Endothelial cell of umbilical vein (primary cell): ENCODE measurements at regions not wholly inside any gene's neighbourhood (a gene's known extent, or its start where the extent isn't known, plus 50 kb on each side); places are given as distances from the start of the nearest gene placed in this dataset.

Experiments used
- BruUV-seq: library from RNA; stranded (reverse); fragments of 400-500 nt; replicated peaks from 2 replicates; lab custom pipeline; 2021; lab: Mats Ljungman, UMichigan
- CTCF ChIA-PET: fragments of 300-600, 350-600 bp; sonication (Branson Sonifier 250); formaldehyde crosslinking; loops from one replicate; lab custom pipeline; 2021; ENCODE audit warnings: antibody characterized with exemption, inconsistent platforms; lab: Charles Lee
- POLR2A ChIA-PET: fragments of 300-600, 350-600 bp; sonication (Branson Sonifier 250); formaldehyde crosslinking; loops from one replicate; lab custom pipeline; 2021; ENCODE audit warnings: antibody characterized with exemption, inconsistent platforms; lab: Charles Lee
- DNase-seq: peaks from one replicate; pipeline ENCODE4 v3.0.0-alpha.2; 2011; ENCODE audit warnings: low read depth, low spot score
- FAIRE-seq: peaks from 2 replicates; lab custom pipeline; 2011; peaks lifted over from hg19 to GRCh38; lab: Jason Lieb, UNC
- H2AFZ ChIP-seq: 2 replicates; pipeline ENCODE4 v1.6.0; 2012; ENCODE audit warnings: low read depth, low read length, control low read depth, inconsistent platforms
- H3K27ac ChIP-seq: 2 replicates; pipeline ENCODE4 v1.5.1; 2011; ENCODE audit warnings: low read depth, mild to moderate bottlenecking, control low read depth, low read length, moderate library complexity; ENCODE audit not compliant: insufficient read depth
- H3K27me3 ChIP-seq, 2 experiments: 2 replicates each; pipeline versions ENCODE4 v1.6.0 to v1.6.1; 2011; ENCODE audit warnings: low read length in 2 of 2, mixed read lengths in 1 of 2; ENCODE audit not compliant: control insufficient read depth in 2 of 2, insufficient read depth in 2 of 2
- H3K36me3 ChIP-seq, 2 experiments: 2 replicates in 1 of 2; 3 replicates in 1 of 2; pipeline ENCODE4 v1.5.1; 2011; ENCODE audit warnings: low read length in 2 of 2, mild to moderate bottlenecking in 1 of 2, moderate library complexity in 1 of 2; ENCODE audit not compliant: control insufficient read depth in 2 of 2, insufficient read depth in 2 of 2; ENCODE audit errors: extremely low read depth in 1 of 2
- H3K4me1 ChIP-seq: 3 replicates; pipeline ENCODE4 v1.5.1; 2011; ENCODE audit warnings: mild to moderate bottlenecking, low read length; ENCODE audit not compliant: control insufficient read depth, insufficient read depth; ENCODE audit errors: extremely low read depth
- H3K4me2 ChIP-seq: 2 replicates; pipeline ENCODE4 v1.6.1; 2011; ENCODE audit warnings: low read length, control low read depth, mixed read lengths; ENCODE audit not compliant: insufficient read depth
- H3K4me3 ChIP-seq, 3 experiments: fragments of 200-600 bp in 1 of 3; sonication (generic), shearing (Covaris generic) in 1 of 3; replicated peaks in 1 of 3; 2 replicates each; pipeline ENCODE4 v1.5.1; 2011 to 2016; ENCODE audit warnings: control low read depth in 3 of 3, low read length in 3 of 3, mild to moderate bottlenecking in 2 of 3, inconsistent platforms in 1 of 3, low read depth in 1 of 3, moderate library complexity in 1 of 3; ENCODE audit not compliant: insufficient read depth in 1 of 3
- H3K79me2 ChIP-seq: 2 replicates; pipeline ENCODE4 v1.6.0; 2012; ENCODE audit warnings: low read length, inconsistent platforms; ENCODE audit not compliant: control insufficient read depth, insufficient read depth
- H3K9ac ChIP-seq: replicated peaks from 2 replicates; pipeline ENCODE3; 2011; ENCODE audit warnings: low read length, control low read depth; ENCODE audit not compliant: insufficient read depth; ENCODE audit errors: extremely low read depth
- H3K9me1 ChIP-seq: replicated peaks from 3 replicates; pipeline ENCODE4 v1.6.0; 2011; ENCODE audit warnings: mild to moderate bottlenecking, low read length; ENCODE audit not compliant: control insufficient read depth, insufficient read depth; ENCODE audit errors: extremely low read depth
- H3K9me3 ChIP-seq: replicated peaks from 2 replicates; pipeline ENCODE4 v1.5.1; 2012; ENCODE audit warnings: low read length, inconsistent platforms; ENCODE audit not compliant: control insufficient read depth, insufficient read depth
- H4K20me1 ChIP-seq: replicated peaks from 2 replicates; pipeline ENCODE3; 2011; ENCODE audit warnings: mild to moderate bottlenecking, low read length; ENCODE audit not compliant: control insufficient read depth, insufficient read depth; ENCODE audit errors: extremely low read depth
- EZH2 ChIP-seq: IDR thresholded peaks from 2 replicates; pipeline ENCODE4 v1.6.1; 2012; ENCODE audit warnings: borderline replicate concordance, low read depth, mild to moderate bottlenecking, moderate library complexity, low read length, inconsistent platforms; ENCODE audit not compliant: severe bottlenecking
- FOS ChIP-seq: IDR thresholded peaks from 2 replicates; pipeline ENCODE4 v1.6.1; 2011; ENCODE audit warnings: mild to moderate bottlenecking, low read length, moderate library complexity, borderline replicate concordance; ENCODE audit not compliant: insufficient read depth
- GATA2 ChIP-seq: IDR thresholded peaks from 2 replicates; pipeline ENCODE4 v1.7.0; 2011; ENCODE audit warnings: low read depth, mild to moderate bottlenecking, moderate library complexity, mixed read lengths, low read length; ENCODE audit not compliant: insufficient read length, insufficient read depth
- JUN ChIP-seq: IDR thresholded peaks from 2 replicates; pipeline ENCODE4 v1.6.1; 2011; ENCODE audit warnings: borderline replicate concordance, low read depth; ENCODE audit not compliant: insufficient read length, insufficient read depth
- MYC ChIP-seq: IDR thresholded peaks from one replicate; pipeline ENCODE4 v1.6.1; 2011; ENCODE audit warnings: mild to moderate bottlenecking, low read depth, low read length
- POLR2A ChIP-seq: IDR thresholded peaks from 2 replicates; pipeline ENCODE4 v1.6.1; 2012; ENCODE audit warnings: low read depth, mild to moderate bottlenecking, control low read depth, low read length
- POLR2AphosphoS5 ChIP-seq: IDR thresholded peaks from 2 replicates; pipeline ENCODE4 v1.6.1; 2012; ENCODE audit warnings: low read depth, mild to moderate bottlenecking, control low read depth, low read length, moderate library complexity; ENCODE audit not compliant: insufficient read depth
- dilution Hi-C: fragments of 300-500 bp; cut with MboI; formaldehyde crosslinking; loops from one replicate; pipeline ENCODE4 v1.15.0; 2019; ENCODE audit warnings: low sequenced_read_pairs; ENCODE audit not compliant: extremely low pct_ligation_motif_present
- intact Hi-C: fragments of 100-400 bp; cut with micrococcal nuclease; formaldehyde crosslinking; loops from one replicate; pipeline ENCODE4 v1.10.0; 2022
- TF ChIP-seq, protein P1 (sequence below), 2 donors: IDR thresholded peaks; 1 replicate in 1 of 2; 2 replicates in 1 of 2; pipeline ENCODE4 v1.5.1; 2011; ENCODE audit warnings: low read length in 2 of 2, mild to moderate bottlenecking in 2 of 2, moderate library complexity in 2 of 2, control low read depth in 1 of 2, inconsistent platforms in 1 of 2, low read depth in 1 of 2; ENCODE audit not compliant: insufficient read depth in 1 of 2; ENCODE audit errors: extremely low read depth in 1 of 2
- TF ChIP-seq, protein P2 (sequence below): IDR thresholded peaks from 2 replicates; pipeline ENCODE4 v1.6.1; 2011; ENCODE audit not compliant: insufficient read depth, insufficient read length

DNA sequence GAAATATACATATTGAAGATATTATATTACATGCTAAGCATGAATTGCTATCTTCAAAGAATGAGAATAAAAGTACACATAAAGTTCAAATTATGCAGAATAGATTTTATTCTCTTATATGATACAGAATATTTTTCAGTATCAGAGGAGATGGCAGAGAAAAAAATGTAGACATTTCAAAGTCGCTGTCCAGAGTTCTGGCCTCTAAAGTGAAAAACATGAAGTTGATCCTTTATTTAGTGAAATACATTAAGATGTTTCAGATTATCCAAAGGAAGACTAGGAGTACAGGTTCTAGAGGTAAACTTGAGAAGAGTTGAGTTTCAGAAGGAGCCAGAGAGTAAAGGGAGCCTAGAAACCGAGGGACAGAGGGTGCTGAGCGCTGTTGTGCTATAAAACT is 303.6 kb downstream of the UTP18 start:
- intact Hi-C loops = no loop called here

DNA sequence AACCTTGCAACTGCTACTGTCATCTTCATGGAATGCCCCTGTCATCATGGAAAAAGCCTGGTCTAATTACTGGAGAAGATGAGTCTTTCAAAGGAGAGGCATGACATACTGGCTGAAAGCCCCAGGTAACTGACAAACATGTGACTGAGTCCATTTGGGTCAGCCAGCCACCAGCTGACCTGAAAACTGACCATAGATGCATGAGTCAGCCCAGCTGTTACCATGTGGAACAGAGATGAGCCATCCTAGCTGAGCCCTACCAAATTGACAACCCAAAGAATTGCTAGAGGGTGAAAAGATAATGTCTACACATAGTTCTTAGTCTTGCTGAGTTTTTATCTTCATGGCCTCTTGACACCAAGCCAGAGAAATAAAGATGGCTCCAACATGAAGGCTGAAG is 311.8 kb downstream of the UTP18 start:
- Histone ChIP-seq H3K36me3 (no peaks in the 10 kb centered on the region), H3K4me3 (no peak overlapping the region), H3K27me3 (no peaks in the 10 kb centered on the region), H3K27ac (no peak overlapping the region), H4K20me1 (no peaks in the 10 kb centered on the region), H2AFZ (no peak overlapping the region), H3K4me2 (no peak overlapping the region), H3K79me2 (no peaks in the 10 kb centered on the region), H3K9ac (no peak overlapping the region), H3K4me1 (no peaks in the 10 kb centered on the region), H3K9me3 (no peaks in the 10 kb centered on the region), H3K9me1 (no peaks in the 10 kb centered on the region)
- no TSS peak for BruUV-seq
- TF ChIP-seq POLR2AphosphoS5 = no peak
- TF ChIP-seq POLR2A = no peak
- no peak for TF ChIP-seq EZH2
- no peak for TF ChIP-seq GATA2
- no peak for TF ChIP-seq JUN
- no peak for TF ChIP-seq MYC
- TF ChIP-seq, protein P1, sequence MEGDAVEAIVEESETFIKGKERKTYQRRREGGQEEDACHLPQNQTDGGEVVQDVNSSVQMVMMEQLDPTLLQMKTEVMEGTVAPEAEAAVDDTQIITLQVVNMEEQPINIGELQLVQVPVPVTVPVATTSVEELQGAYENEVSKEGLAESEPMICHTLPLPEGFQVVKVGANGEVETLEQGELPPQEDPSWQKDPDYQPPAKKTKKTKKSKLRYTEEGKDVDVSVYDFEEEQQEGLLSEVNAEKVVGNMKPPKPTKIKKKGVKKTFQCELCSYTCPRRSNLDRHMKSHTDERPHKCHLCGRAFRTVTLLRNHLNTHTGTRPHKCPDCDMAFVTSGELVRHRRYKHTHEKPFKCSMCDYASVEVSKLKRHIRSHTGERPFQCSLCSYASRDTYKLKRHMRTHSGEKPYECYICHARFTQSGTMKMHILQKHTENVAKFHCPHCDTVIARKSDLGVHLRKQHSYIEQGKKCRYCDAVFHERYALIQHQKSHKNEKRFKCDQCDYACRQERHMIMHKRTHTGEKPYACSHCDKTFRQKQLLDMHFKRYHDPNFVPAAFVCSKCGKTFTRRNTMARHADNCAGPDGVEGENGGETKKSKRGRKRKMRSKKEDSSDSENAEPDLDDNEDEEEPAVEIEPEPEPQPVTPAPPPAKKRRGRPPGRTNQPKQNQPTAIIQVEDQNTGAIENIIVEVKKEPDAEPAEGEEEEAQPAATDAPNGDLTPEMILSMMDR (IDR thresholded peaks at IDR 0.05; ENCODE audit: extremely low read depth in 1 of 2, insufficient read depth in 1 of 2, low read depth in 1 of 2, low read length in 2 of 2) = no peak
- TF ChIP-seq, protein P2, sequence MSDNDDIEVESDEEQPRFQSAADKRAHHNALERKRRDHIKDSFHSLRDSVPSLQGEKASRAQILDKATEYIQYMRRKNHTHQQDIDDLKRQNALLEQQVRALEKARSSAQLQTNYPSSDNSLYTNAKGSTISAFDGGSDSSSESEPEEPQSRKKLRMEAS = no peak
- TF ChIP-seq FOS = no peak
- ChIA-PET CTCF (no interaction called here), POLR2A (no interaction called here)
- DNase-seq = no peak
- dilution Hi-C loops = no loop called here
- intact Hi-C loops = no loop called here
- FAIRE-seq = no peak

More for the DNA sequence above, 303.6 kb downstream of the UTP18 start:
- DNase-seq (no peak), FAIRE-seq (no peak)
- no TSS peak for BruUV-seq
- Histone ChIP-seq H3K9me1 (no peaks in the 10 kb centered on the region), H3K4me1 (no peaks in the 10 kb centered on the region), H4K20me1 (no peaks in the 10 kb centered on the region), H3K36me3 (no peaks in the 10 kb centered on the region), H3K27me3 (no peaks in the 10 kb centered on the region), H3K9ac (no peak overlapping the region), H2AFZ (no peak overlapping the region), H3K4me2 (no peak overlapping the region), H3K4me3 (no peak overlapping the region), H3K27ac (no peak overlapping the region), H3K9me3 (no peaks in the 10 kb centered on the region), H3K79me2 (no peaks in the 10 kb centered on the region)
- dilution Hi-C loops = no loop called here
- CTCF ChIA-PET = no interaction called here
- TF ChIP-seq MYC (no peak), GATA2 (no peak), FOS (no peak), EZH2 (no peak), POLR2A (no peak)
- TF ChIP-seq, protein P1 (IDR thresholded peaks at IDR 0.05; ENCODE audit: extremely low read depth in 1 of 2, insufficient read depth in 1 of 2, low read depth in 1 of 2, low read length in 2 of 2) = no peak
- POLR2A ChIA-PET = no interaction called here
